SK-N-MC (cell line): ENCODE measurements at regions not wholly inside any gene's neighbourhood (a gene's known extent, or its start where the extent isn't known, plus 50 kb on each side); places are given as distances from the start of the nearest gene placed in this dataset.
"Not testable (repeated sequence)": the region's sequence is repeated elsewhere in the genome, so short reads cannot be mapped to it uniquely, and the experiment has no call there.

Experiments used
- EZH2 ChIP-seq: fragments of 200-600 bp; sonication (generic); IDR thresholded peaks from one replicate; pipeline ENCODE4 v1.6.1; 2017; ENCODE audit warnings: antibody characterized with exemption
- POLR2AphosphoS5 ChIP-seq: IDR thresholded peaks from 2 replicates; pipeline ENCODE4 v1.6.1; 2012; ENCODE audit warnings: mild to moderate bottlenecking, low read depth, low read length, borderline replicate concordance

- TF ChIP-seq EZH2, POLR2AphosphoS5: not testable (repeated sequence)
Measured at GRCh38 chr1:194858811-194859480, 1672.5 kb upstream of the B3GALT2 start.
